NCI-H524 treated with DMSO at 0.1 percent for 48 hours (cell line): ENCODE measurements at regions not wholly inside any gene's neighbourhood (a gene's known extent, or its start where the extent isn't known, plus 50 kb on each side); places are given as distances from the start of the nearest gene placed in this dataset.
"Not testable (repeated sequence)": the region's sequence is repeated elsewhere in the genome, so short reads cannot be mapped to it uniquely, and the experiment has no call there.

Experiments used
- DNase-seq: peaks from one replicate; lab custom pipeline; 2025; lab: John Stamatoyannopoulos, UW

DNA sequence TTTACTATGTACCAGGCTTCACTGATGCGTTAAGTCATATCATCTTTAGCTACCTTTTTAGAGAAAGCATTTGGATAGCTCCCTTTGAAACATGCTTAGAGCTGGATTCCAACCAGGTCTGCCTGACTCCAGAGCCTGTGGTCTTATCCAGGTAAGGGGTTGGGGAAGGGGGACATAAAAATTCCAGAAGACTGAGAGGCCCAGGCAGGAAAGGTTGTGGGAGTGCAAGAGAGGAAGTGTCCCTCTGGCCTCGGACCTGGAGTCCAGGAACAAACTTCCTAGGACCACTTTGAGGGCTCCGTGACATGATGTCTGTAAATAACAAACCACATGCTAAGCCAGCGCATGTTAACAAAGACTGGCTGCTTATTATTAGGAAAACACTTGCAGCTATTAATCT is 163.0 kb upstream of the KCNG1 start:
- DNase-seq: no peak

GRCh38 chr20:51185277-51185676 is 162.4 kb upstream of the KCNG1 start:
- no peak for DNase-seq

GRCh38 chr20:51184289-51184688 is 161.4 kb upstream of the KCNG1 start:
- no peak for DNase-seq

DNA sequence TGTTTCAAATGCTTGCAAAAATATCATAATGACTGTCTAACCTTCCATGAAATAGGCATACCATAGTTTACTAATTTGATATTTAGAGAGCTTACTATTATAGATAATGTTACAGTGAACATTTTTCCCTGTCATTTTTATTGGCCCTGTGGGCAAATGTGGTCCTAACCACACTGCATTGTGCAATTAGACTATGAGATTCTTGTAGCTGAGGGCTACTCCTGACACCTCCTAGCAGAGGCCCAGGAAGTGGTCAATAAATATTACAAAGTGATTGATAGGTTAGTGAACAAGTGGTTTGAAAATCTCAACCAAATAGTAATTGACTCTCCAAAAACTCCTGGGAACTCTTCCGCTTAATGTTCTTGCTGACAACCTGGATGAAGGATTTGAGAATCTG is 160.5 kb upstream of the KCNG1 start:
- no peak for DNase-seq

GRCh38 chr20:51182571-51182970 is 159.7 kb upstream of the KCNG1 start:
- no peak for DNase-seq

GRCh38 chr20:51178153-51178552 is 155.2 kb upstream of the KCNG1 start:
- DNase-seq: no peak

GRCh38 chr20:51176876-51177275 is 154.0 kb upstream of the KCNG1 start:
- no peak for DNase-seq

- no peak for DNase-seq
Measured at GRCh38 chr20:51176446-51176845, 153.5 kb upstream of the KCNG1 start.

DNA sequence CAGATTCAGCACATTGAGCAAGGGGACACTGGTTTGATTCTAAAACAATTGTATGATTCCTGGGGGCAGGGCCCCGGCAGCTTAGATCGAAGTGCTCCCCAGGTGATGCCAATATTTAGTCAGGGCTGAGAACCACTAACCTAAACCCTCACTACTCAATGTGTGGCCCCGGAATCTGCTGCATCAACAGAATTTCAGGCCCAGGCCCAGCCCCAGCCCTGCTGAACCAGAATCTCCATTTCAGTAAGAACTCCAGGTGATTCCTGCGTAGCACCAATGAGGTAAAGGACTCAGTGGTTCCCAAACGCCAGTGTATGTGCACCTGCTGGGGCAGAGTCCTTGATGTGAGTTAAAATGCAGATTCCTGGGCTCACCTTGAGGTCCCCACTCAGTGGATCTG is 152.8 kb upstream of the KCNG1 start:
- no peak for DNase-seq

- no peak for DNase-seq
Measured at GRCh38 chr20:51175156-51175555, 152.2 kb upstream of the KCNG1 start.

DNA sequence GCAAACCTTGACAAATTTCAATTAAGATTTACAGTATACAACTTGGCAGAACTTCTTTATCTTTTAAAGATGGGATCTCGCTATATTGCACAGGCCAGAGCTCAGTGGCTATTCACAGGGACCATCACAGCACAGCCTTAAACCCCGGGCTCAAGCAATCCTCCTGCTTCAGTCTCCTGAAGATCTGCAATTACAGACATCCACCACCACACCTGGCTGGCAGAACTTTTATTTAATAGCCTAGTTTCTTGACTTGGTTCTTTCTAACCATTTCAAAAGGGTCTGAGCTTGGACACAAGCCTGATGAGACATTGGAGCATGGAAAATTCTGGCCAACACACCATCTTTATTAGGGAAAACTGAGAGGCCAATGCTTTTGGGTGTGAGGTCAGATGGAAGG is 151.6 kb upstream of the KCNG1 start:
- no peak for DNase-seq

- no peak for DNase-seq
Measured at GRCh38 chr20:51172558-51173428, 149.9 kb upstream of the KCNG1 start.

DNA sequence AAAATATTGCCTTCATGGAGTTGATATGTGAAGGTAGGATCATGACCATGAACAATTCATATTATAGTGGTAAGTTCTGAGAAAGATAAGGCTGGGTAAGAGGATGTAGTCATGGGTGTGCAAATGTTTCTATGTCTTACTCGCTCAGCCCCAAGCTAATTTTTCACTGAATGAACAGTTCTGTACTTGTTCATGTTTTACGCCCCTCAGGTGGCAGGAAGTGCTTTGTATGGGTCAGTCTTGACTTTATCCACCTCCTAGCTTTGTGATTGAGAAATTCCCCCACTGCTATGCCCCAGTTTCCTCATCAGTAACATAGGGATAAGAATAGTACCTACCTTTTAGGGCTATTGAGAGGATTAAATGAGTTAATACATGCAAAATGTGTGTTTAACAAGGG is 148.2 kb upstream of the KCNG1 start:
- DNase-seq: no peak

DNA sequence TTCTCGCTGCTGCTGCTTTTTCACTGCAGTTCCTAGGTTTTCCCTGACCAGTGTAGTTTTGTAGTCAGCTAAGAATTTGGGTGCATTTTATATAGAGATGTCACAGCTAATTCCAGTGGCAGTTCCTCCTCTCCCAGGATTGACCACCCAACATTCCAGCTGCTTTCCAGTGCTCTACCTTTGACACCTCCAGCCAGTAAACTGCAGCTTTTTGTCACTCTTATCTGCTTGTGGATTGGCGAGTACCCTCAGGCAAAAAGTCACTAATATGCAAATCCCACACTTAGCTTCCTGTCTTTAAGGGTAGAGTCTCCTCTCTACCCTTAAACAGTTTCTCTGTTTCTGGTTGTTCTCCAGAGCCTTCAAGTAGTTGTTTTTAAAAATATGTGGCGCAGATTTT is 146.9 kb upstream of the KCNG1 start:
- DNase-seq: no peak

GRCh38 chr20:51167911-51168310 is 145.0 kb upstream of the KCNG1 start:
- DNase-seq: not testable (repeated sequence)

- DNase-seq: no peak
Measured at GRCh38 chr20:51166489-51166888, 143.6 kb upstream of the KCNG1 start.

GRCh38 chr20:51165131-51165530 is 142.2 kb upstream of the KCNG1 start:
- DNase-seq: no peak

- no peak for DNase-seq
Measured at GRCh38 chr20:51164731-51165130, 141.8 kb upstream of the KCNG1 start.

DNA sequence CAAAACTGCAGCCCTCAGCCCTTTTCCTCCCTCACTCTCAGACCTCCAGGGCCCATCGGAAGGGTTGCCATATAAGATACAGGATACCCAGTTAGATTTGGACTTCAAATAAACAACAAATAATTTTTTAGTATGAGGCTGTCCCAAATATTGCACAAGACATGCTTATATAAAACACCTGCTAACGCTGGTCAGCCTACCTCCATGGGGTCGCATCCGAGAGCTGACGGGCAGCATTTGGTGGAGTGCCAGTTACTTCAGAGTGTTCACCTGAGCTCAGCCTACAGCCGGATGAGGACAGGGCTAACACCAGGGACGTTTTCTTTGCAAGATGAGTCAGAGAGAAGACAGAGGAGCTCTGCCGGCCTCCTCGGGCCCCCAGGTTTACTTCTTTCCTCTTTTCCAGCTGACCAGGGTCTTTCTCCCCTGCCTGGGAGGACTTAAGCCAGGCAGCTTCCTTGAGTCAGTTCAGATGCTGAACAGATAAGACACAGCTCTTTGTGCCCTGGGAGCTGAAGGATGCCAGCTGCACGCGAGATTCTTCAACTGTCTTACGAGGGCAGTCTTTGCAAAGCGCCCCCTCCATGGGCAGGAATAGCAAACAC is 141.2 kb upstream of the KCNG1 start:
- DNase-seq: no peak

GRCh38 chr20:51162015-51162414 is 139.1 kb upstream of the KCNG1 start:
- no peak for DNase-seq

DNA sequence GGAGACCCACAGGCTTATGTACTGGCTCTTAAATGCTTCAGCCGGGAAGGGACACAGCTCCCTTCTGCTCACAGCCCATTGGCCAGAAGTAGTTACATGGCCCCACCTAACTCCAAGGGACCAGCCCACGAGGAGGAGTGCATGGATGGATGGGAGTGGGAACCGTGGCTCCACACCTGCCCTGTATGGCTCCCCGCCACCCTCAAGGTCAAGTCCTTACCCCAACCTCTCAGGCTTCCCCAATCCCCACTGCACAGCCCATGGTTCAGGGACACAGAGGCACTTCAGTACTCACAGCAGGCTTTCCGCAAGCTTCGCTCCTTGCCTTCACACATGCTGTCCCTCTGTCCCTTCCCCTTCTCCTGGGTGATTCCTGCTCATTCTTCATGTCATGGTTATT is 137.9 kb upstream of the KCNG1 start:
- DNase-seq: no peak

DNA sequence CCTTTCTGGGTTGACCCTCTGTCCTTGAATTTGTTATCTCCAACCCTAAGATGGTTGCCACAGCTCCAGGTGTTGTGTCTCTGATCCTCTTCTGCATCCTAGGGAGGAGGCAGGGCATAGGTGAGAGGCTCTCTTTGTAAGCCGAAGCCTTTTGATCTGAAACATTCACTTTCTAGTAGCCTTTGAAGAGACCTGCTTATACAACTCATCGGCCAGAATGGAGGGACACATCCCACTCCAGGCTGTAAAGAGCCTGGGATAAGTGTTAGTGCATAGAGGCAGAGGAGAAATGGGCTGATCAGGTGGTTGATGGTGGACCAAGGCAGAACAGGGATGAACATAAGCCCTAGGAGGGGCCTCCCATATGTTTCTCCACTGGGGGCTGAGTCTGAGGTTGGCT is 137.1 kb upstream of the KCNG1 start:
- DNase-seq: no peak

DNA sequence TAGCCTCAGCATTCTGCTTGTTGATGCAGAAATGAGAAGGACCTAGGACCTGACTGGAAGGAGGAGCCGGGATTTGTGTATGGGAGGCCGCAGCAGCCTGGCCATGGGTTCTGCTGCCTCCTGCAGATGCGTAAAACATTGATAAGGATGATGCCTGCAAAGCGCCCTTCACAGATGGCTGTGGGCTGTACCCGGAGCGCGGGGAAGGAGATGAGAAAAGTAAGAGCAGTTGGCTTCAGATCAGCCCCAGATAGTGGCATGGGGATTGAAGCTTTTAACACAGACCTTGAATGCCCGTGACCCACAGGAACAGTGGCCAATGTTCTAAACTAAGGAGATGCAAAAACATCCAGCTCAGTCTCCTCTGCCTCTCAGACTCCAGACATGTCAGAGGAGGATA is 136.4 kb upstream of the KCNG1 start:
- peak; percentile 33 for DNase-seq

- no peak for DNase-seq
Measured at GRCh38 chr20:51158226-51158625, 135.3 kb upstream of the KCNG1 start.
